ENCODE measurements at regions not wholly inside any gene's neighbourhood (a gene's known extent, or its start where the extent isn't known, plus 50 kb on each side); places are given as distances from the start of the nearest gene placed in this dataset.

GRCh38 chr6:14772188-14772587, 473.7 kb upstream of the JARID2 start:
- Histone ChIP-seq H3K27me3 (ENCODE audit: control insufficient read depth in 1 of 2, insufficient read depth in 1 of 2, low read length in 2 of 2) (no peaks in the 10 kb centered on the region), H4K91ac (ENCODE audit: low read length) (no peak overlapping the region), H2BK5ac (ENCODE audit: low read depth, low read length, poor library complexity, severe bottlenecking) (no peak overlapping the region), H3K79me1 (replicated peaks; ENCODE audit: low read length, poor library complexity, severe bottlenecking) (no peaks in the 10 kb centered on the region), H4K8ac (ENCODE audit: low read length) (no peak overlapping the region), H3K4ac (ENCODE audit: low read depth in 1 of 2, low read length in 2 of 2) (peak overlapping the region in 1 of 2 experiments; percentile 1), H2AFZ (ENCODE audit: low read depth, low read length) (no peak overlapping the region), H2AK5ac (ENCODE audit: low read length, severe bottlenecking) (no peak overlapping the region), H3K9me3 (ENCODE audit: control insufficient read depth, low read length) (peaks cover 4% of the 10 kb centered on the region), H3K18ac (ENCODE audit: low read depth in 1 of 2, low read length in 2 of 2) (peak overlapping the region in 1 of 2 experiments; percentile 70), H3K36me3 (ENCODE audit: control insufficient read depth in 1 of 2, insufficient read depth in 2 of 2, low read depth in 1 of 2, low read length in 2 of 2) (no peaks in the 10 kb centered on the region), H3K14ac (ENCODE audit: low read length in 2 of 2) (no peak overlapping the region), H2BK120ac (ENCODE audit: low read depth, low read length) (no peak overlapping the region), H3K4me1 (ENCODE audit: control insufficient read depth, insufficient read depth, low read depth, low read length) (no peaks in the 10 kb centered on the region), H3K23ac (ENCODE audit: low read length in 2 of 2) (no peak overlapping the region), H2BK15ac (ENCODE audit: low read depth, poor library complexity, severe bottlenecking) (no peak overlapping the region), H3K4me2 (ENCODE audit: low read length, poor library complexity, severe bottlenecking) (no peak overlapping the region), H3K27ac (ENCODE audit: low read length, poor library complexity, severe bottlenecking) (no peak overlapping the region), H3K4me3 (ENCODE audit: insufficient read depth in 1 of 2, low read depth in 1 of 2, low read length in 2 of 2) (no peak overlapping the region), H3K9ac (ENCODE audit: low read length) (no peak overlapping the region), H2BK12ac (ENCODE audit: low read length in 2 of 2) (peak overlapping the region; percentile 27 to 94)
- DNase-seq: no peak
- 97% methylated on average over 6 of the region's 7 CpGs for WGBS

- no peak overlapping the region for H3K4me3 ChIP-seq (ENCODE audit: insufficient read depth in 1 of 2, low read depth in 1 of 2, low read length in 2 of 2)
- no peak overlapping the region for H4K91ac ChIP-seq (ENCODE audit: low read length)
- no peak overlapping the region for H2BK5ac ChIP-seq (ENCODE audit: low read depth, low read length, poor library complexity, severe bottlenecking)
- no peak overlapping the region for H3K4me2 ChIP-seq (ENCODE audit: low read length, poor library complexity, severe bottlenecking)
- no peaks in the 10 kb centered on the region for H3K79me1 ChIP-seq (replicated peaks; ENCODE audit: low read length, poor library complexity, severe bottlenecking)
- DNase-seq: no peak
- no peak overlapping the region for H3K9ac ChIP-seq (ENCODE audit: low read length)
- no peak overlapping the region for H3K14ac ChIP-seq (ENCODE audit: low read length in 2 of 2)
- no peak overlapping the region for H2BK12ac ChIP-seq (ENCODE audit: low read length in 2 of 2)
- 100% methylated on average over 1 of the region's 1 CpG for WGBS
- no peak overlapping the region for H3K27ac ChIP-seq (ENCODE audit: low read length, poor library complexity, severe bottlenecking)
- H2BK120ac ChIP-seq (ENCODE audit: low read depth, low read length): no peak overlapping the region
- peaks cover 4% of the 10 kb centered on the region for H3K9me3 ChIP-seq (ENCODE audit: control insufficient read depth, low read length)
- no peak overlapping the region for H4K8ac ChIP-seq (ENCODE audit: low read length)
- no peak overlapping the region for H3K4ac ChIP-seq (ENCODE audit: low read depth in 1 of 2, low read length in 2 of 2)
- no peak overlapping the region for H3K23ac ChIP-seq (ENCODE audit: low read length in 2 of 2)
- H3K18ac ChIP-seq (ENCODE audit: low read depth in 1 of 2, low read length in 2 of 2): no peak overlapping the region
- no peak overlapping the region for H2AFZ ChIP-seq (ENCODE audit: low read depth, low read length)
- no peaks in the 10 kb centered on the region for H3K36me3 ChIP-seq (ENCODE audit: control insufficient read depth in 1 of 2, insufficient read depth in 2 of 2, low read depth in 1 of 2, low read length in 2 of 2)
- H2AK5ac ChIP-seq (ENCODE audit: low read length, severe bottlenecking): no peak overlapping the region
- no peaks in the 10 kb centered on the region for H3K4me1 ChIP-seq (ENCODE audit: control insufficient read depth, insufficient read depth, low read depth, low read length)
- peaks cover 0 to 4% of the 10 kb centered on the region in 2 experiments for H3K27me3 ChIP-seq (ENCODE audit: control insufficient read depth in 1 of 2, insufficient read depth in 1 of 2, low read length in 2 of 2)
- H2BK15ac ChIP-seq (ENCODE audit: low read depth, poor library complexity, severe bottlenecking): no peak overlapping the region
Measured at GRCh38 chr6:14775528-14775927, 470.3 kb upstream of the JARID2 start.

GRCh38 chr6:14776307-14776706, 469.6 kb upstream of the JARID2 start:
- no peak overlapping the region for H2BK15ac ChIP-seq (ENCODE audit: low read depth, poor library complexity, severe bottlenecking)
- no peaks in the 10 kb centered on the region for H3K36me3 ChIP-seq (ENCODE audit: control insufficient read depth in 1 of 2, insufficient read depth in 2 of 2, low read depth in 1 of 2, low read length in 2 of 2)
- H3K27ac ChIP-seq (ENCODE audit: low read length, poor library complexity, severe bottlenecking): no peak overlapping the region
- H2BK5ac ChIP-seq (ENCODE audit: low read depth, low read length, poor library complexity, severe bottlenecking): no peak overlapping the region
- no peak overlapping the region for H4K8ac ChIP-seq (ENCODE audit: low read length)
- no peaks in the 10 kb centered on the region for H3K79me1 ChIP-seq (replicated peaks; ENCODE audit: low read length, poor library complexity, severe bottlenecking)
- H3K4me3 ChIP-seq (ENCODE audit: insufficient read depth in 1 of 2, low read depth in 1 of 2, low read length in 2 of 2): no peak overlapping the region
- peaks cover 0 to 4% of the 10 kb centered on the region in 2 experiments for H3K27me3 ChIP-seq (ENCODE audit: control insufficient read depth in 1 of 2, insufficient read depth in 1 of 2, low read length in 2 of 2)
- H3K4me2 ChIP-seq (ENCODE audit: low read length, poor library complexity, severe bottlenecking): no peak overlapping the region
- no peak overlapping the region for H3K18ac ChIP-seq (ENCODE audit: low read depth in 1 of 2, low read length in 2 of 2)
- no peaks in the 10 kb centered on the region for H3K4me1 ChIP-seq (ENCODE audit: control insufficient read depth, insufficient read depth, low read depth, low read length)
- no peak for DNase-seq
- H3K9ac ChIP-seq (ENCODE audit: low read length): no peak overlapping the region
- no peak overlapping the region for H3K14ac ChIP-seq (ENCODE audit: low read length in 2 of 2)
- no peak overlapping the region for H2AK5ac ChIP-seq (ENCODE audit: low read length, severe bottlenecking)
- no peak overlapping the region for H3K4ac ChIP-seq (ENCODE audit: low read depth in 1 of 2, low read length in 2 of 2)
- no peak overlapping the region for H2BK120ac ChIP-seq (ENCODE audit: low read depth, low read length)
- no peak overlapping the region for H3K23ac ChIP-seq (ENCODE audit: low read length in 2 of 2)
- H2BK12ac ChIP-seq (ENCODE audit: low read length in 2 of 2): peak overlapping the region in 1 of 2 experiments; percentile 12
- H3K9me3 ChIP-seq (ENCODE audit: control insufficient read depth, low read length): peaks cover 4% of the 10 kb centered on the region
- 90% methylated on average over 2 of the region's 3 CpGs for WGBS
- no peak overlapping the region for H2AFZ ChIP-seq (ENCODE audit: low read depth, low read length)
- H4K91ac ChIP-seq (ENCODE audit: low read length): no peak overlapping the region

- no peak for DNase-seq
- no peak overlapping the region for H2BK120ac ChIP-seq (ENCODE audit: low read depth, low read length)
- H2AFZ ChIP-seq (ENCODE audit: low read depth, low read length): no peak overlapping the region
- H2BK12ac ChIP-seq (ENCODE audit: low read length in 2 of 2): peak overlapping the region in 1 of 2 experiments; percentile 42
- peaks cover 2% of the 10 kb centered on the region for H3K4me1 ChIP-seq (ENCODE audit: control insufficient read depth, insufficient read depth, low read depth, low read length)
- H3K79me1 ChIP-seq (replicated peaks; ENCODE audit: low read length, poor library complexity, severe bottlenecking): no peaks in the 10 kb centered on the region
- no peaks in the 10 kb centered on the region for H3K36me3 ChIP-seq (ENCODE audit: control insufficient read depth in 1 of 2, insufficient read depth in 2 of 2, low read depth in 1 of 2, low read length in 2 of 2)
- H3K4me3 ChIP-seq (ENCODE audit: insufficient read depth in 1 of 2, low read depth in 1 of 2, low read length in 2 of 2): no peak overlapping the region
- no peak overlapping the region for H4K91ac ChIP-seq (ENCODE audit: low read length)
- 75% methylated on average over 10 of the region's 12 CpGs for WGBS
- peaks cover 0 to 4% of the 10 kb centered on the region in 2 experiments for H3K27me3 ChIP-seq (ENCODE audit: control insufficient read depth in 1 of 2, insufficient read depth in 1 of 2, low read length in 2 of 2)
- no peak overlapping the region for H3K23ac ChIP-seq (ENCODE audit: low read length in 2 of 2)
- H3K14ac ChIP-seq (ENCODE audit: low read length in 2 of 2): no peak overlapping the region
- H3K4me2 ChIP-seq (ENCODE audit: low read length, poor library complexity, severe bottlenecking): no peak overlapping the region
- no peak overlapping the region for H3K4ac ChIP-seq (ENCODE audit: low read depth in 1 of 2, low read length in 2 of 2)
- H4K8ac ChIP-seq (ENCODE audit: low read length): no peak overlapping the region
- H2AK5ac ChIP-seq (ENCODE audit: low read length, severe bottlenecking): no peak overlapping the region
- H2BK5ac ChIP-seq (ENCODE audit: low read depth, low read length, poor library complexity, severe bottlenecking): no peak overlapping the region
- H3K9ac ChIP-seq (ENCODE audit: low read length): no peak overlapping the region
- no peaks in the 10 kb centered on the region for H3K9me3 ChIP-seq (ENCODE audit: control insufficient read depth, low read length)
- H3K27ac ChIP-seq (ENCODE audit: low read length, poor library complexity, severe bottlenecking): no peak overlapping the region
- H2BK15ac ChIP-seq (ENCODE audit: low read depth, poor library complexity, severe bottlenecking): no peak overlapping the region
- H3K18ac ChIP-seq (ENCODE audit: low read depth in 1 of 2, low read length in 2 of 2): no peak overlapping the region
Measured at GRCh38 chr6:14781772-14782525, 463.9 kb upstream of the JARID2 start.

Data from mesenchymal stem cell (in vitro differentiated cells and primary cell).